ENCODE measurements at regions not wholly inside any gene's neighbourhood (a gene's known extent, or its start where the extent isn't known, plus 50 kb on each side); places are given as distances from the start of the nearest gene placed in this dataset.

GRCh38 chr6:223763-224162 is 68.5 kb upstream of the DUSP22 start:
- Histone ChIP-seq H3K4me3 (replicated peaks in 1 of 3) (no peak overlapping the region), H3K27me3 (no peaks in the 10 kb centered on the region)
- intact Hi-C loops (cut with DNase I), result no loop called here

GRCh38 chr6:224350-224749 is 67.9 kb upstream of the DUSP22 start:
- 95 to 98% methylated on average over 11 to 13 of the region's 13 CpGs for WGBS, 2 donors
- no peak for TF ChIP-seq POLR2A (IDR thresholded peaks at IDR 0.05)
- no peak for TF ChIP-seq CTCF (IDR thresholded peaks at IDR 0.05)
- intact Hi-C loops (cut with DNase I), result no loop called here
- H3K9me3 ChIP-seq, result no peaks in the 10 kb centered on the region
- no peaks in the 10 kb centered on the region for H3K27me3 ChIP-seq
- no peaks in the 10 kb centered on the region for H3K36me3 ChIP-seq
- no peak overlapping the region for H3K27ac ChIP-seq
- no peak for DNase-seq
- no peaks in the 10 kb centered on the region for H3K4me1 ChIP-seq
- no peak overlapping the region for H3K4me3 ChIP-seq (replicated peaks in 1 of 3)

More at GRCh38 chr6:223763-224162, 68.5 kb upstream of the DUSP22 start:
- 81 to 82% methylated on average over 12 of the region's 12 CpGs for WGBS, 2 donors
- DNase-seq, result no peak
- no peak overlapping the region for H3K27ac ChIP-seq
- no peak for TF ChIP-seq POLR2A (IDR thresholded peaks at IDR 0.05)
- TF ChIP-seq CTCF (IDR thresholded peaks at IDR 0.05), result no peak
- no peaks in the 10 kb centered on the region for H3K9me3 ChIP-seq
- no peaks in the 10 kb centered on the region for H3K4me1 ChIP-seq
- no peaks in the 10 kb centered on the region for H3K36me3 ChIP-seq

GRCh38 chr6:225121-225721 is 67.1 kb upstream of the DUSP22 start:
- no peak for DNase-seq

GRCh38 chr6:225907-226306 is 66.4 kb upstream of the DUSP22 start:
- intact Hi-C loops (cut with DNase I), result no loop called here

More at GRCh38 chr6:225121-225721, 67.1 kb upstream of the DUSP22 start:
- H3K27ac ChIP-seq, result no peak overlapping the region
- no peak overlapping the region for H3K4me3 ChIP-seq (replicated peaks in 1 of 3)
- H3K36me3 ChIP-seq, result no peaks in the 10 kb centered on the region
- no peak for TF ChIP-seq POLR2A (IDR thresholded peaks at IDR 0.05)
- no peak for TF ChIP-seq CTCF (IDR thresholded peaks at IDR 0.05)
- H3K27me3 ChIP-seq, result no peaks in the 10 kb centered on the region
- no peaks in the 10 kb centered on the region for H3K9me3 ChIP-seq
- intact Hi-C loops (cut with DNase I), result no loop called here
- WGBS, 2 donors, result 76 to 81% methylated on average over 19 to 20 of the region's 20 CpGs
- H3K4me1 ChIP-seq, result no peaks in the 10 kb centered on the region

More at GRCh38 chr6:225907-226306, 66.4 kb upstream of the DUSP22 start:
- no peak for TF ChIP-seq POLR2A (IDR thresholded peaks at IDR 0.05)
- no peak for TF ChIP-seq CTCF (IDR thresholded peaks at IDR 0.05)
- no peak overlapping the region for H3K4me3 ChIP-seq (replicated peaks in 1 of 3)
- H3K27me3 ChIP-seq, result no peaks in the 10 kb centered on the region
- no peak overlapping the region for H3K27ac ChIP-seq
- H3K9me3 ChIP-seq, result no peaks in the 10 kb centered on the region
- H3K4me1 ChIP-seq, result no peaks in the 10 kb centered on the region
- WGBS, 2 donors, result 93% methylated on average over 10 to 17 of the region's 17 CpGs
- DNase-seq, result no peak
- no peaks in the 10 kb centered on the region for H3K36me3 ChIP-seq
